ENCODE measurements at regions not wholly inside any gene's neighbourhood (a gene's known extent, or its start where the extent isn't known, plus 50 kb on each side); places are given as distances from the start of the nearest gene placed in this dataset.

GRCh38 chr10:3496138-3496537, 288.9 kb downstream of the KLF6 start:
- no peak for DNase-seq
- Histone ChIP-seq H3K27ac (no peak overlapping the region), H3K4me3 (no peak overlapping the region), H3K9me3 (no peaks in the 10 kb centered on the region), H3K4me1 (peaks cover 0 to 6% (median 0%) of the 10 kb centered on the region in 4 donors), H3K27me3 (peaks cover 0 to 7% (median 0%) of the 10 kb centered on the region in 3 donors), H3K36me3 (no peaks in the 10 kb centered on the region)
- no peak for TF ChIP-seq POLR2AphosphoS5 (IDR thresholded peaks at IDR 0.05)
- no peak for TF ChIP-seq CTCF (IDR thresholded peaks at IDR 0.05)
- no peak for TF ChIP-seq EP300 (IDR thresholded peaks at IDR 0.05)
- TF ChIP-seq POLR2A (IDR thresholded peaks at IDR 0.05): no peak
- intact Hi-C loops (cut with DNase I; ENCODE audit: low total_unique reads): no loop called here
- 78 to 87% (median 81%) methylated on average over 7 of the region's 7 CpGs for WGBS, 5 donors

GRCh38 chr10:3495281-3495680, 289.7 kb downstream of the KLF6 start:
- Histone ChIP-seq H3K9me3 (no peaks in the 10 kb centered on the region), H3K27ac (peak overlapping the region in 4 of 5 donors; percentile 17 to 57 (median 43)), H3K27me3 (peaks cover 0 to 7% (median 0%) of the 10 kb centered on the region in 3 donors), H3K4me1 (peaks cover 0 to 2% (median 0%) of the 10 kb centered on the region in 4 donors), H3K36me3 (no peaks in the 10 kb centered on the region), H3K4me3 (no peak overlapping the region)
- intact Hi-C loops (cut with DNase I; ENCODE audit: low total_unique reads): no loop called here
- WGBS, 5 donors: 75 to 86% (median 83%) methylated on average over 6 of the region's 6 CpGs
- no peak for TF ChIP-seq POLR2A (IDR thresholded peaks at IDR 0.05)
- TF ChIP-seq CTCF (IDR thresholded peaks at IDR 0.05): no peak
- no peak for TF ChIP-seq POLR2AphosphoS5 (IDR thresholded peaks at IDR 0.05)
- TF ChIP-seq EP300 (IDR thresholded peaks at IDR 0.05): no peak
- DNase-seq: no peak

DNA sequence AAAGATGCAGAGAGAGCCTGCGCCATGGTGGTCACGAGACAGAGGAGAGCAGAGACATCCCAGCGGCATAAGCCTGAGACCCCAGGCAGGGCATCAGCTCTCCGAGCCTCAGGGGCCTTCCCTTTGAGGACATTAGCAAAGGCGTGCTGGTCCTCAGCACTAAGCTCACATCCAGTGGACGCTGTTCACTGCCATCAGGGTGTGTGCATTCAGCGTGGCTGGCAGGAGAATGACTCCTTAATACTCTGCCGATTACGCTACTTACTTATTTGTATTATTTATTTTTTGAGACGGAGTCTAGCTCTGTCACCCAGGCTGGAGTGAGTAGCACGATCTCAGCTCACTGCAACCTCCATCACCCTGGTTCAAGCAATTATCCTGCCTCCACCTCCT, 290.2 kb downstream of the KLF6 start:
- Histone ChIP-seq H3K27me3 (peaks cover 0 to 7% (median 0%) of the 10 kb centered on the region in 3 donors), H3K36me3 (no peaks in the 10 kb centered on the region), H3K4me3 (no peak overlapping the region), H3K27ac (peak overlapping the region in 4 of 5 donors; percentile 17 to 57 (median 43)), H3K4me1 (no peaks in the 10 kb centered on the region), H3K9me3 (no peaks in the 10 kb centered on the region)
- no peak for DNase-seq
- intact Hi-C loops (cut with DNase I; ENCODE audit: low total_unique reads): no loop called here
- TF ChIP-seq CTCF (IDR thresholded peaks at IDR 0.05): no peak
- no peak for TF ChIP-seq EP300 (IDR thresholded peaks at IDR 0.05)
- TF ChIP-seq POLR2A (IDR thresholded peaks at IDR 0.05): no peak
- TF ChIP-seq POLR2AphosphoS5 (IDR thresholded peaks at IDR 0.05): no peak
- 85 to 92% (median 89%) methylated on average over 11 of the region's 11 CpGs for WGBS, 5 donors

DNA sequence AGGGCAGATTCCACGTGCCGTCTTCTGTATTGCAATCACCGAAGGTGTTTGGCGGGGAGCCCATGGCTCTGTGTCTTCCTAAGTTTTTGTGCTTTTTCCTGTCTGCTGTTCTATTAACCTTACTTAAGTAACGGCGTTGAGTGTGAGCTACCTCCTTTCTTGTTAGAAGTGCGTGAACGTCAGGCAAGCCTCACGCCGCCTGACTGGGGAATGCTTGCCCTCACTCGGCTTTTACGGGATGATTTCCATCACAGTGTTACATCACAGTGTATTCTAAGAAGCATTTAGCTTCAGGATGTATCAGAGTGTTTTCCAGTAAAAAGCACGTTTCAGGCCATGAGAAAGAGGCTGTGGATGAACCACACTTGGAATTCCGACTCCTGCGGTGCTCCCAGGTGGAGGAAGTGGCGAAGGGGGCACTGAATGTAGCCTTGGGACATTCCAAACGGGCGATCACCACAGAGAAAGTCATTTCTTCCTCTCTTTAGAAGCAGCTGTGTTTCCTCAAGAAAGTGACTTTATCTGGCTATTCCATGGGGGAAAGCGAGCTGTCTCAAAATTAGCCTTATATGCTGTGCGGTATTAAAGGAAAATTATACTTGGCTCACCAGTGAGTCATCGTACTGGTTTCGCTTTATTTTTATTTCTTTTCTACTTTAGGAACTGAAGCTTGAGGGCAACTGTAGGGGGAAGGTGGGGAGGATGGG, 290.7 kb downstream of the KLF6 start:
- 86 to 90% (median 87%) methylated on average over 22 of the region's 22 CpGs for WGBS, 5 donors
- H3K36me3 ChIP-seq: no peaks in the 10 kb centered on the region
- intact Hi-C loops (cut with DNase I; ENCODE audit: low total_unique reads): no loop called here
- peak in 1 of 2 donors; percentile 45 for DNase-seq
- H3K27me3 ChIP-seq: peaks cover 0 to 7% (median 0%) of the 10 kb centered on the region in 3 donors
- TF ChIP-seq CTCF (IDR thresholded peaks at IDR 0.05) (no peak), POLR2A (IDR thresholded peaks at IDR 0.05) (no peak), POLR2AphosphoS5 (IDR thresholded peaks at IDR 0.05) (peak in 2 of 3 donors; percentile 13), EP300 (IDR thresholded peaks at IDR 0.05) (no peak)
- H3K4me3 ChIP-seq: no peak overlapping the region
- no peaks in the 10 kb centered on the region for H3K4me1 ChIP-seq
- H3K27ac ChIP-seq: peak overlapping the region in 4 of 5 donors; percentile 17 to 57 (median 43)
- H3K9me3 ChIP-seq: no peaks in the 10 kb centered on the region

Data from stomach (tissue), 8 donors.